Mesenchymal stem cell (in vitro differentiated cells and primary cell): ENCODE measurements at regions not wholly inside any gene's neighbourhood (a gene's known extent, or its start where the extent isn't known, plus 50 kb on each side); places are given as distances from the start of the nearest gene placed in this dataset.

ENCODE experiments used
- DNase-seq: peaks from one replicate; pipeline ENCODE4 v3.0.0-alpha.2; 2013
- H2AFZ ChIP-seq: one replicate; pipeline ENCODE4 v1.6.1; 2013; ENCODE audit warnings: low read depth, mild to moderate bottlenecking, control low read depth, inconsistent platforms, low read length, moderate library complexity
- H2AK5ac ChIP-seq: 2 replicates; pipeline ENCODE4 v1.6.1; 2013; ENCODE audit warnings: low read length, moderate library complexity, mild to moderate bottlenecking, inconsistent platforms; ENCODE audit not compliant: severe bottlenecking
- H2BK120ac ChIP-seq: one replicate; pipeline ENCODE4 v1.6.1; 2013; ENCODE audit warnings: low read depth, mild to moderate bottlenecking, inconsistent platforms, low read length, moderate library complexity
- H2BK12ac ChIP-seq, 2 experiments: one replicate each; pipeline ENCODE4 v1.6.1; 2013; ENCODE audit warnings: inconsistent platforms in 2 of 2, low read length in 2 of 2, mild to moderate bottlenecking in 2 of 2, moderate library complexity in 2 of 2, control low read depth in 1 of 2
- H2BK15ac ChIP-seq: one replicate; pipeline ENCODE4 v1.6.1; 2013; ENCODE audit warnings: mild to moderate bottlenecking, low read depth, inconsistent platforms; ENCODE audit not compliant: poor library complexity, severe bottlenecking
- H2BK5ac ChIP-seq: 2 replicates; pipeline ENCODE4 v1.6.1; 2013; ENCODE audit warnings: low read depth, mild to moderate bottlenecking, low read length, control low read depth, inconsistent platforms; ENCODE audit not compliant: poor library complexity, severe bottlenecking
- H3K14ac ChIP-seq, 2 experiments: one replicate each; pipeline ENCODE4 v1.6.1; 2013; ENCODE audit warnings: inconsistent platforms in 2 of 2, low read length in 2 of 2, control low read depth in 1 of 2, mild to moderate bottlenecking in 1 of 2, moderate library complexity in 1 of 2
- H3K18ac ChIP-seq, 2 experiments: one replicate each; pipeline ENCODE4 v1.6.1; 2013; ENCODE audit warnings: inconsistent platforms in 2 of 2, low read length in 2 of 2, control low read depth in 1 of 2, low read depth in 1 of 2, mild to moderate bottlenecking in 1 of 2
- H3K23ac ChIP-seq, 2 experiments: one replicate each; pipeline ENCODE4 v1.6.1; 2013; ENCODE audit warnings: inconsistent platforms in 2 of 2, low read length in 2 of 2, mild to moderate bottlenecking in 2 of 2, moderate library complexity in 2 of 2, control low read depth in 1 of 2
- H3K27ac ChIP-seq: 2 replicates; pipeline ENCODE4 v1.5.1; 2013; ENCODE audit warnings: mild to moderate bottlenecking, moderate library complexity, low read length, control low read depth, inconsistent platforms; ENCODE audit not compliant: poor library complexity, severe bottlenecking
- H3K27me3 ChIP-seq, 2 experiments: 2 replicates each; pipeline versions ENCODE4 v1.6.1 to v1.7.0; 2013; ENCODE audit warnings: low read length in 2 of 2, mild to moderate bottlenecking in 2 of 2, moderate library complexity in 2 of 2, control low read depth in 1 of 2, inconsistent platforms in 1 of 2; ENCODE audit not compliant: control insufficient read depth in 1 of 2, insufficient read depth in 1 of 2
- H3K36me3 ChIP-seq, 2 experiments: 2 replicates each; pipeline versions ENCODE4 v1.6.1 to v1.7.0; 2013; ENCODE audit warnings: low read length in 2 of 2, control low read depth in 1 of 2, inconsistent platforms in 1 of 2, low read depth in 1 of 2, mild to moderate bottlenecking in 1 of 2; ENCODE audit not compliant: insufficient read depth in 2 of 2, control insufficient read depth in 1 of 2
- H3K4ac ChIP-seq, 2 experiments: one replicate each; pipeline ENCODE4 v1.6.1; 2013; ENCODE audit warnings: inconsistent platforms in 2 of 2, low read length in 2 of 2, mild to moderate bottlenecking in 2 of 2, moderate library complexity in 2 of 2, control low read depth in 1 of 2, low read depth in 1 of 2
- H3K4me1 ChIP-seq: 2 replicates; pipeline ENCODE4 v1.6.1; 2013; ENCODE audit warnings: low read depth, low read length, control low read depth; ENCODE audit not compliant: control insufficient read depth, insufficient read depth
- H3K4me2 ChIP-seq: 2 replicates; pipeline ENCODE4 v1.6.1; 2013; ENCODE audit warnings: low read length, mild to moderate bottlenecking, inconsistent platforms; ENCODE audit not compliant: poor library complexity, severe bottlenecking
- H3K4me3 ChIP-seq, 2 experiments: 2 replicates each; pipeline versions ENCODE4 v1.5.1 to v1.7.0; 2013; ENCODE audit warnings: low read length in 2 of 2, mild to moderate bottlenecking in 2 of 2, control low read depth in 1 of 2, low read depth in 1 of 2; ENCODE audit not compliant: insufficient read depth in 1 of 2
- H3K79me1 ChIP-seq: replicated peaks from 2 replicates; pipeline ENCODE4 v1.6.1; 2013; ENCODE audit warnings: mild to moderate bottlenecking, control low read depth, low read length, inconsistent platforms; ENCODE audit not compliant: poor library complexity, severe bottlenecking
- H3K9ac ChIP-seq: 2 replicates; pipeline ENCODE4 v1.7.0; 2013; ENCODE audit warnings: mild to moderate bottlenecking, low read length, moderate library complexity
- H3K9me3 ChIP-seq: 2 replicates; pipeline ENCODE4 v1.7.0; 2013; ENCODE audit warnings: mild to moderate bottlenecking, low read length; ENCODE audit not compliant: control insufficient read depth
- H4K8ac ChIP-seq: one replicate; pipeline ENCODE4 v1.6.1; 2013; ENCODE audit warnings: inconsistent platforms, mild to moderate bottlenecking, low read length, moderate library complexity
- H4K91ac ChIP-seq: one replicate; pipeline ENCODE4 v1.6.1; 2013; ENCODE audit warnings: mild to moderate bottlenecking, low read length, inconsistent platforms
- WGBS: methylation state at CpG from one replicate; pipeline ENCODE4 v1.1.7; 2013; ENCODE audit warnings: mixed read lengths; 5-methylcytosine and 5-hydroxymethylcytosine counted together

- Histone ChIP-seq H3K9me3 (peaks cover 3% of the 10 kb centered on the region), H3K9ac (no peak overlapping the region), H3K4me3 (no peak overlapping the region), H3K27ac (peak overlapping the region; percentile 4), H3K18ac (peak overlapping the region in 1 of 2 experiments; percentile 16), H3K14ac (no peak overlapping the region), H2AK5ac (no peak overlapping the region), H3K4me1 (peaks cover 2% of the 10 kb centered on the region), H3K4me2 (no peak overlapping the region), H3K4ac (peak overlapping the region in 1 of 2 experiments; percentile 35), H2BK5ac (no peak overlapping the region), H3K23ac (no peak overlapping the region), H4K91ac (no peak overlapping the region), H3K79me1 (no peaks in the 10 kb centered on the region), H2BK15ac (no peak overlapping the region), H4K8ac (no peak overlapping the region), H2BK120ac (peak overlapping the region; percentile 45), H3K36me3 (no peaks in the 10 kb centered on the region), H2AFZ (no peak overlapping the region), H3K27me3 (no peaks in the 10 kb centered on the region), H2BK12ac (peak overlapping the region in 1 of 2 experiments; percentile 10)
- DNase-seq: no peak
- WGBS: 26% methylated on average over 5 of the region's 5 CpGs
Measured at GRCh38 chr12:75779891-75780496, 251.6 kb downstream of the PHLDA1 start.

- H4K8ac ChIP-seq: no peak overlapping the region
- no peak overlapping the region for H2BK12ac ChIP-seq
- H3K18ac ChIP-seq: no peak overlapping the region
- no peak overlapping the region for H2AFZ ChIP-seq
- no peak overlapping the region for H2AK5ac ChIP-seq
- H3K36me3 ChIP-seq: no peaks in the 10 kb centered on the region
- no peaks in the 10 kb centered on the region for H3K9me3 ChIP-seq
- H3K14ac ChIP-seq: no peak overlapping the region
- no peak overlapping the region for H2BK120ac ChIP-seq
- peak; percentile 61 for DNase-seq
- H3K23ac ChIP-seq: no peak overlapping the region
- H3K4ac ChIP-seq: no peak overlapping the region
- no peak overlapping the region for H3K4me2 ChIP-seq
- no peak overlapping the region for H4K91ac ChIP-seq
- H3K79me1 ChIP-seq: no peaks in the 10 kb centered on the region
- H3K27me3 ChIP-seq: no peaks in the 10 kb centered on the region
- no peaks in the 10 kb centered on the region for H3K4me1 ChIP-seq
- H2BK15ac ChIP-seq: no peak overlapping the region
- H3K27ac ChIP-seq: no peak overlapping the region
- no peak overlapping the region for H2BK5ac ChIP-seq
- H3K9ac ChIP-seq: no peak overlapping the region
- 86% methylated on average over 2 of the region's 2 CpGs for WGBS
- H3K4me3 ChIP-seq: no peak overlapping the region
Measured at GRCh38 chr12:75774261-75775052, 257.1 kb downstream of the PHLDA1 start.

- H2AFZ ChIP-seq: no peak overlapping the region
Measured at GRCh38 chr12:75773377-75773776, 258.2 kb downstream of the PHLDA1 start.

GRCh38 chr12:75771023-75771422 lies 259.6 kb upstream of the KRR1 start:
- Histone ChIP-seq H2AK5ac (no peak overlapping the region), H3K9ac (no peak overlapping the region), H3K23ac (no peak overlapping the region), H2BK15ac (no peak overlapping the region), H2BK5ac (no peak overlapping the region), H3K27me3 (no peaks in the 10 kb centered on the region), H2AFZ (no peak overlapping the region), H3K14ac (no peak overlapping the region), H3K18ac (no peak overlapping the region), H4K91ac (no peak overlapping the region), H3K9me3 (no peaks in the 10 kb centered on the region), H3K27ac (no peak overlapping the region), H3K36me3 (no peaks in the 10 kb centered on the region), H2BK12ac (no peak overlapping the region), H3K4me2 (no peak overlapping the region), H2BK120ac (no peak overlapping the region), H3K79me1 (no peaks in the 10 kb centered on the region), H3K4me1 (no peaks in the 10 kb centered on the region), H4K8ac (no peak overlapping the region), H3K4me3 (no peak overlapping the region), H3K4ac (no peak overlapping the region)
- 100% methylated on average over 2 of the region's 2 CpGs for WGBS
- no peak for DNase-seq

More at GRCh38 chr12:75773377-75773776, 258.2 kb downstream of the PHLDA1 start:
- H3K27me3 ChIP-seq: no peaks in the 10 kb centered on the region
- no peak overlapping the region for H3K4me2 ChIP-seq
- WGBS: 98% methylated on average over 6 of the region's 6 CpGs
- H2BK5ac ChIP-seq: no peak overlapping the region
- no peak overlapping the region for H2BK12ac ChIP-seq
- no peak overlapping the region for H3K4ac ChIP-seq
- H2BK120ac ChIP-seq: no peak overlapping the region
- no peaks in the 10 kb centered on the region for H3K36me3 ChIP-seq
- no peak overlapping the region for H2BK15ac ChIP-seq
- H4K8ac ChIP-seq: no peak overlapping the region
- H3K4me1 ChIP-seq: no peaks in the 10 kb centered on the region
- H3K18ac ChIP-seq: peak overlapping the region in 1 of 2 experiments; percentile 11
- H3K9ac ChIP-seq: no peak overlapping the region
- no peak overlapping the region for H3K27ac ChIP-seq
- no peaks in the 10 kb centered on the region for H3K79me1 ChIP-seq
- H3K9me3 ChIP-seq: no peaks in the 10 kb centered on the region
- DNase-seq: no peak
- H3K14ac ChIP-seq: no peak overlapping the region
- H2AK5ac ChIP-seq: no peak overlapping the region
- no peak overlapping the region for H3K4me3 ChIP-seq
- H4K91ac ChIP-seq: no peak overlapping the region
- no peak overlapping the region for H3K23ac ChIP-seq
